CD14-positive monocyte (primary cell): ENCODE measurements at regions not wholly inside any gene's neighbourhood (a gene's known extent, or its start where the extent isn't known, plus 50 kb on each side); places are given as distances from the start of the nearest gene placed in this dataset.

ENCODE experiments used
- DNase-seq, 3 donors: peaks; one replicate each; pipeline ENCODE4 v3.0.0-alpha.2; 2011 to 2022
- H2AFZ ChIP-seq: 2 replicates; pipeline ENCODE4 v1.6.0; 2012; ENCODE audit warnings: mild to moderate bottlenecking, low read depth, low read length, inconsistent platforms; ENCODE audit not compliant: insufficient read depth, poor library complexity, severe bottlenecking
- H3K27ac ChIP-seq, 2 donors: 1 replicate in 1 of 2; 2 replicates in 1 of 2; pipeline ENCODE4 v1.5.1; 2012 to 2013; ENCODE audit warnings: low read length in 2 of 2, control low read depth in 1 of 2, inconsistent platforms in 1 of 2, low read depth in 1 of 2, mild to moderate bottlenecking in 1 of 2
- H3K27me3 ChIP-seq, 2 donors: one replicate each; pipeline versions ENCODE4 v1.6.0 to v1.6.1; 2011 to 2013; ENCODE audit warnings: low read length in 2 of 2; ENCODE audit not compliant: control insufficient read depth in 2 of 2, insufficient read depth in 2 of 2
- H3K36me3 ChIP-seq, 2 donors: replicated peaks in 1 of 2; 1 replicate in 1 of 2; 2 replicates in 1 of 2; pipeline versions ENCODE4 v1.5.1 to v1.6.1; 2012 to 2013; ENCODE audit warnings: low read length in 2 of 2, control low read depth in 1 of 2, inconsistent platforms in 1 of 2, mild to moderate bottlenecking in 1 of 2; ENCODE audit not compliant: insufficient read depth in 2 of 2, control insufficient read depth in 1 of 2
- H3K4me1 ChIP-seq, 2 donors: 1 replicate in 1 of 2; 2 replicates in 1 of 2; pipeline versions ENCODE4 v1.5.1 to v1.6.1; 2012 to 2013; ENCODE audit warnings: low read length in 2 of 2, control low read depth in 1 of 2, inconsistent platforms in 1 of 2, mild to moderate bottlenecking in 1 of 2, moderate library complexity in 1 of 2; ENCODE audit not compliant: insufficient read depth in 2 of 2, control insufficient read depth in 1 of 2
- H3K4me2 ChIP-seq: replicated peaks from 2 replicates; pipeline ENCODE3; 2012; ENCODE audit warnings: low read length, moderate library complexity, mild to moderate bottlenecking; ENCODE audit not compliant: poor library complexity, severe bottlenecking; ENCODE audit errors: extremely low read depth
- H3K4me3 ChIP-seq, 3 experiments: fragments of 200-600 bp in 1 of 3; sonication (generic) in 1 of 3; replicated peaks in 1 of 3; 1 replicate in 2 of 3; 2 replicates in 1 of 3; pipeline ENCODE4 v1.5.1; 2011 to 2013; ENCODE audit warnings: low read length in 3 of 3, mild to moderate bottlenecking in 3 of 3, control low read depth in 2 of 3, low read depth in 2 of 3, inconsistent platforms in 1 of 3, moderate library complexity in 1 of 3
- H3K79me2 ChIP-seq: 2 replicates; pipeline ENCODE4 v1.6.0; 2012; ENCODE audit warnings: mild to moderate bottlenecking, control low read depth, inconsistent platforms, low read length, moderate library complexity; ENCODE audit not compliant: insufficient read depth
- H3K9ac ChIP-seq: 2 replicates; pipeline ENCODE4 v1.6.0; 2017; ENCODE audit warnings: low read length, mild to moderate bottlenecking; ENCODE audit not compliant: insufficient read depth, poor library complexity, severe bottlenecking
- H3K9me3 ChIP-seq, 2 donors: replicated peaks in 1 of 2; 1 replicate in 1 of 2; 2 replicates in 1 of 2; pipeline versions ENCODE4 v1.5.1 to v1.6.1; 2012 to 2013; ENCODE audit warnings: low read length in 2 of 2, control low read depth in 1 of 2; ENCODE audit not compliant: control insufficient read depth in 1 of 2, insufficient read depth in 1 of 2
- H4K20me1 ChIP-seq: 2 replicates; pipeline ENCODE4 v1.6.0; 2012; ENCODE audit warnings: mild to moderate bottlenecking, low read length, control low read depth, moderate library complexity; ENCODE audit not compliant: insufficient read depth
- H3K27ac Mint-ChIP-seq, 7 donors: one replicate each; pipeline ENCODE4 v1.8.0; 2020; ENCODE audit warnings: mild to moderate bottlenecking in 7 of 7, mixed read lengths in 7 of 7, moderate library complexity in 6 of 7, inconsistent platforms in 2 of 7
- H3K27me3 Mint-ChIP-seq, 3 donors: one replicate each; pipeline ENCODE4 v1.8.0; 2021 to 2022; ENCODE audit warnings: low read depth in 3 of 3, mild to moderate bottlenecking in 3 of 3, mixed read lengths in 3 of 3, moderate library complexity in 3 of 3, inconsistent platforms in 1 of 3
- H3K36me3 Mint-ChIP-seq, 2 donors: one replicate each; pipeline ENCODE4 v1.8.0; 2020; ENCODE audit warnings: mixed read lengths in 2 of 2, inconsistent platforms in 1 of 2, mild to moderate bottlenecking in 1 of 2
- H3K4me1 Mint-ChIP-seq: one replicate; pipeline ENCODE4 v1.8.0; 2020; ENCODE audit warnings: mild to moderate bottlenecking, mixed read lengths
- H3K4me3 Mint-ChIP-seq, 2 donors: one replicate each; pipeline ENCODE4 v1.8.0; 2020; ENCODE audit warnings: mild to moderate bottlenecking in 2 of 2, mixed read lengths in 2 of 2, moderate library complexity in 1 of 2
- H3K9me3 Mint-ChIP-seq, 7 donors: one replicate each; pipeline ENCODE4 v1.8.0; 2020 to 2022; ENCODE audit warnings: mixed read lengths in 7 of 7, mild to moderate bottlenecking in 6 of 7, moderate library complexity in 6 of 7, inconsistent platforms in 2 of 7
- CTCF ChIP-seq: fragments of 200-600 bp; IDR thresholded peaks from one replicate; pipeline ENCODE4 v1.8.0; 2022; ENCODE audit warnings: antibody characterized with exemption, mild to moderate bottlenecking
- WGBS: methylation state at CpG from one replicate; pipeline ENCODE4 v1.1.5; 2013; ENCODE audit warnings: missing lambda C conversion rate; ENCODE audit not compliant: insufficient coverage; 5-methylcytosine and 5-hydroxymethylcytosine counted together
- intact Hi-C, 2 donors: fragments of 100-400 bp; cut with micrococcal nuclease; formaldehyde crosslinking; loops; one replicate each; pipeline versions ENCODE4 v1.15.0 to v1.15.1; 2023

GRCh38 chr21:19807201-19807600 lies 1191.0 kb upstream of the NCAM2 start:
- Histone ChIP-seq H3K4me2 (no peak overlapping the region), H3K4me3 (no peak overlapping the region), H3K36me3 (no peaks in the 10 kb centered on the region), H3K9me3 (no peaks in the 10 kb centered on the region), H3K27ac (no peak overlapping the region), H3K9ac (no peak overlapping the region), H2AFZ (no peak overlapping the region), H4K20me1 (no peaks in the 10 kb centered on the region), H3K4me1 (no peaks in the 10 kb centered on the region), H3K27me3 (no peaks in the 10 kb centered on the region), H3K79me2 (no peaks in the 10 kb centered on the region)
- H3K4me3 Mint-ChIP-seq, result no peak overlapping the region
- no peak overlapping the region for H3K27ac Mint-ChIP-seq
- no peaks in the 10 kb centered on the region for H3K4me1 Mint-ChIP-seq
- no CpG with 5 or more reads among the region's 1 CpG for WGBS
- peaks cover 0 to 5% (median 0%) of the 10 kb centered on the region in 7 donors for H3K9me3 Mint-ChIP-seq
- intact Hi-C loops, result no loop called here
- DNase-seq, result no peak
- no peaks in the 10 kb centered on the region for H3K36me3 Mint-ChIP-seq
- H3K27me3 Mint-ChIP-seq, result no peaks in the 10 kb centered on the region
- TF ChIP-seq CTCF, result no peak

GRCh38 chr21:19810779-19811178 lies 1187.4 kb upstream of the NCAM2 start:
- 57% methylated on average over 3 of the region's 5 CpGs for WGBS
- no peak for TF ChIP-seq CTCF
- H2AFZ ChIP-seq, result no peak overlapping the region

More at GRCh38 chr21:19810779-19811178, 1187.4 kb upstream of the NCAM2 start:
- Histone ChIP-seq H3K9me3 (no peaks in the 10 kb centered on the region), H3K27me3 (no peaks in the 10 kb centered on the region), H3K9ac (no peak overlapping the region), H3K36me3 (no peaks in the 10 kb centered on the region), H3K27ac (no peak overlapping the region), H3K4me2 (no peak overlapping the region), H4K20me1 (no peaks in the 10 kb centered on the region), H3K4me3 (no peak overlapping the region), H3K79me2 (no peaks in the 10 kb centered on the region), H3K4me1 (no peaks in the 10 kb centered on the region)
- no peak for DNase-seq
- H3K4me1 Mint-ChIP-seq, result no peaks in the 10 kb centered on the region
- peak overlapping the region in 1 of 7 donors; percentile 35 for H3K27ac Mint-ChIP-seq
- peaks cover 3 to 15% (median 7%) of the 10 kb centered on the region in 7 donors for H3K9me3 Mint-ChIP-seq
- H3K27me3 Mint-ChIP-seq, result no peaks in the 10 kb centered on the region
- intact Hi-C loops, result no loop called here
- H3K36me3 Mint-ChIP-seq, result no peaks in the 10 kb centered on the region
- no peak overlapping the region for H3K4me3 Mint-ChIP-seq
